GM19351 (cell line): ENCODE measurements at regions not wholly inside any gene's neighbourhood (a gene's known extent, or its start where the extent isn't known, plus 50 kb on each side); places are given as distances from the start of the nearest gene placed in this dataset.

Experiments used
- ATAC-seq: cut with Tn5 transposase; IDR thresholded peaks from one replicate; pipeline ENCODE4 v1.9.1; 2021; ENCODE audit warnings: mild to moderate bottlenecking, moderate library complexity; ENCODE audit not compliant: unreplicated experiment

DNA sequence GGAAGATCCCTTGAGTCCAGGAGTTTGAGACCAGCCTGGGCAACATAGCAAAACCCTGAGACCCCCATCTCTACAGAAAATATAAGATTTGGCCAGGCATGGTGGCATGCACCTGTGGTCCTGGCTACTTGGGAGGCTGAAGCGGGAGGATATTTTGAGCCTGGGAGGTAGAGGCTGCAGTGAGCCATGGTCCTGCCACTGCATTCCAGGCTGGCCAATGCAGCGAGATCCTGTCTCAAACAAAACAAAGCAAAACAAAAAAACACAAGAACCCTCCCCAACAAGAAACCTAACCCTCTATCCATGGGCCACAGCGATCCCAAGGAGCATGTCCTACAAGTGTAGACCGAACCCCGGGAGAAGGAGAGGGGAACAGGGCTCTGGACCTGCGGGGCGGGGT is 133.3 kb downstream of the MGAT5B start:
- no peak for ATAC-seq

DNA sequence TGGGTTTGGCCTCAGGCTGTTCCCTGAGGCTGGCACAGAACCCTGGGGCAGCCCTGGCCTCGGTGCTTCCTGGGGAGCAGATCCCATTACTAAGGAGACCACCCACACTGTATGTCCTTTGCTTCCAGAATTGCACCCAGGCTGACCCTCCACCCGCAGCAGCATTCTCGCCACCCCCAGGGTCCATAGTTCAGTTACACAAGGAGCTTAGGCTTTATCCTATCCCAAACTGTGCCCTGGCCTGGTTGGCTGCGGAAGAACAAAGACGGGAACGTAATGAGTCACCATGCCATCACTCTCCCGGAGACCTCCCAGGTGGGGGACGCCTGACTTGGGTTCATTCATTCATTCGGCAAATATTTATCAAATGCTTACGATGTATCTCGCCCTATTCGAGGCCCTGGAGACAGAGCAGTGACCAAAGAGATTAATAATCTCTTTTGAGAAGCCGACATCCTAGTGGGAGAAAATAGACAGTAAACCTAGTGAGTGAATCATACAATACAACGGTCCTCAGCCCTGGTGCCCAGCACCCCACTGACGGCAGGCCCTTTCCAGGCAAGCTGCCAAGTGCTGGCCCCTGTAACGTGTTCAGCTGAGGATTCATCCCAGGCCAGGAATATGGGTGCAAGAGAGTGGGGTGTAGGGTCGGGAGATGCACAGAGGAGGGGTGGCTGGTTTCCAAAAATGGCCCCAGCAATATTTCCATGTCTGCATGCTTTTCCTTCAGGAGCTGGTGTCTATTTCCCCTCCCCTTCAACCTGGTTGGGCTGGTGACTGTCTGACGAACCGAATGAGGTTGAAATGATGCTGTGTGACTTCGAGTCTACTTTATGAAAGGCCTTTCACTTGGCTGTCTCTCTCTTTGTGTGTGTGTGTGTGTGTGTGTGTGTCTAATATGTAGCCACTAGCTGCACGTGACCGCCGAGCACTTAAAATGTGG is 134.2 kb downstream of the MGAT5B start:
- no peak for ATAC-seq

DNA sequence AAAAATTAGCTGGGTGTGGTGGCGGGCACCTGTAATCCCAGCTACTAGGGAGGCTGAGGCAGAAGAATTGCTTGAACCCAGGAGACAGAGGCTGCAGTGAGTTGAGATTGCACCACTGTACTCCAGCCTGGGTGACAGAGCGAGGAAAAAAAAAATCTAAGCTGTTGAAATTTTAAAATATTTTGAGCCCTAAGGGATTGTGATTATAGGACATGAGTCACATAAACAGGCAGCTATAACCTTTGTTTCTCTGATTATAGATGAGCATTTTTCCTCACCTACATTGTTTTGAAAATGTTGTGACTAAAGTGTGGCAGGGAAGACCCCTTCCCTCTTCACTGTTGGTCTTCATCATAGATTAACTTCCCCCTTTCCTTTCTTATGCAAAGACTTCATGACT is 135.5 kb downstream of the MGAT5B start:
- no peak for ATAC-seq

DNA sequence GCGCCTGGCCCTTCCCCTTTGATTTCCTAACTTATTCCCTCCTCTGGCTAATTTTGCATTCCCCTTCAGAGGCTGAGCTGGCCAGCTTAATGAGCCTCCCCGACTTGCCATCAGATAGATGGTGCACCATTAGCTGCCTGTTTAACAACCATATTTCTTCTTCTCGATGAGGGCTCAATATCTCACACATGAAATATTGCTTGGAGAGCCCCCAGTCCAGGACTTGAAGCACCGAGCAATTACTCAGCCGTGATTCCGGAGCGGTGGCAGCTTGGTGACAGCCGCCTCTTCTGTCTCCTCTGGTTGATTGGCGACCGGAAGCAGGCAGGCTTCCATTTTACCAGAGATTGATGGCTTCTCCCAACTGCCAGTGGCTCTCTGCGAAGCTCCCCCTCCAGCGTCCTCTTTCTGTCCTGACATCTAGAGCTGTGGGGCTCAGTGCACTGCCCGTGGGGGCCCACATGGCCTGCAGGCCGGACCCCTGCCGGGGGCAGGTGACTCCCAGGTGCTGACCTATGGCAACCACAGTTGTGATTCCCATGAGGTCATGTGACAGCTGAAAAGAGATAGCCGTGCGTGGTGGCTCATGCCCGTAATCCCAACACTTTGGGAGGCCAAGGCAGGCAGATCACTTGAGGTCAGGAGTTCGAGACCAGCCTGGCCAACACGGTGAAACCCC is 133.7 kb upstream of the SEC14L1 start:
- no peak for ATAC-seq

DNA sequence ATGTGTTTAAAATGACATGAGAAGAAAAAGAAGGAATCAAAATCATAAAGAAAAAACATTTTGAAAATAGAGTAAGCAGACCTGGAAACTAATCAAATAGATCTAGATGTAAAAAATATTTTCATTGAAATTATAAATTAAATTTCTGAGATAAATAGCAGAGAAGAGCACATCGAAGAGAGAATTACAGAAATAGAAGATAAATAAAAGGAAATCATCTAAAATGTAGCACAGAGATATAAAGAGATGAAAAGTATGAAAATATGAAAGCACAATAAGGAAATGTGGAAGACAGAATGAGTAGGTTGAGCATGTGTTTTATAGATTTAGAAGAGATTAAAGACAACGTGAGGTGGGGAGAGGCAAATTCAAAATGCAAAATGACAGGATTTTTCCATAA is 130.9 kb upstream of the SEC14L1 start:
- no peak for ATAC-seq

DNA sequence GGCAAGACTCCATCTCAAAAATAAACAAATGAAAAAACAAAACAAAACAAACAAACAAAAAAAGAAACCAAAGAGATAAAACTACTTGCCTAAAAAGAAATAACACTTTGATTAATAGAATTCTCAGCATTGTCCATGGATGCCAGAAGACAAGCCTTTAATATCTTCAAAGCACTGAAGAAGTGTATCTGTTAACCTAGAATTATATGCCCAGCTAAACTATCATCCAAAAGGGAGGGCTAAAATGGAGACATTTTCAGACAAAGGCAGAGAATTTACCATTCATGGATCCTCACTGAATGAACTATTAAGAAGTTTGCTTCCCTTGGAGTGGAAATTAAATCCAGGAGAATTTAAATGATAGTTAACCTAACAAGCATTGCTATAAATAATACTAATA is 130.1 kb upstream of the SEC14L1 start:
- no peak for ATAC-seq

DNA sequence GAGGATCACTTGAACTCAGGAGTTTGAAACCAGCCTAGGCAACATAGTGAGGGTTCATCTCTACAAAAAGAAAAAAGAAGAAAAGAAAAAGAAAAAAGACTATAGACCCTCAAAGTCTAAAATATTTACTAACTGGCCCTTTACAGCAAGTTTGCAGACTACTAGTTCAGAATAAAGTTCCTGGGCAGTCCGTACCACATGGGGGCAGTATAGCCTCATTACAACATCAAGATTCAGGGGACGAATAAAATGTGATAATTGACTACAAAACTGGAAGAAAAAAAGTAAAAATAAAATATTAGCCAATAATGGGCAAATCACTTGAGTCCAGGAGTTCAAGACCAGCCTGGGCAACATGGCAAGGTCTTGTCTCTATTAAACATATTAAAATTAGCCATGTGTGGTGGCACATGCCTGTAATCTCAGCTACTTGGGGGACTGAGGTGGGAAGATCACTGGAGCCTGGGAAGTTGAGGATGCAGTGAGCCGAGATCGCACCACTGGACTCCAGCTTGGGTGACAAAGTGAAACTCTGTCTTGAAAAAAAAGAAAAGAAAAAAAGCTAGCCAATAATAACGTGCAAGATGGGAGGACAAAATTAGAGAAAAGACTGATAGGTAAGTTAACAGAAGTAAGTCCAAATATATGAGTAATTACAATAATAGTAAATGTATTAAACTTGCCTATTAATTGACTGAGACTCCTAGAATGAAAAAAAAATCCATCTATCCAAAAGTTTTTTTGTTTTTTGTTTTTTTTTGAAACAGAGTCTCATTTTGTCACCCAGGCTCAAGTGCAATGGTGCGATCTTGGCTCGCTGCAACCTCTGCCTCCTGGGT is 129.4 kb upstream of the SEC14L1 start:
- no peak for ATAC-seq

DNA sequence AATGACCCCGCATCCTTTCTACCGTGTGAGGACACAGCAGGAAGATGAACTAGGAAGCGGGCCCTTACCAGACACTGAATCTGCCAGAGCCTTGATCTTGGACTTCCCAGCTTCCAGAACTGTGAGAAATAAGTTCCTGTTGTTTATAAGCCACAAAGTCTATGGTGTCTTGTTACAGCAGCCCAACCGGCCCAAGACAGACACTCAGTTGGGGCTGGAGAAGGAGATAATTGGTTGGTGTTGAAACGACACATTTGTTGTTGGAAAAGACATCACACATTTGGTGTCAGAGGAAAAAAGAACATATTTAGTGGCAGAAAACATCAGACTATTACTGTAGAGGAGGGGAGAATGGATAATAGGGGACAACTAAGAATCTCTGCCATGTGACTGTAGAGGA is 122.3 kb upstream of the SEC14L1 start:
- ATAC-seq = no peak

DNA sequence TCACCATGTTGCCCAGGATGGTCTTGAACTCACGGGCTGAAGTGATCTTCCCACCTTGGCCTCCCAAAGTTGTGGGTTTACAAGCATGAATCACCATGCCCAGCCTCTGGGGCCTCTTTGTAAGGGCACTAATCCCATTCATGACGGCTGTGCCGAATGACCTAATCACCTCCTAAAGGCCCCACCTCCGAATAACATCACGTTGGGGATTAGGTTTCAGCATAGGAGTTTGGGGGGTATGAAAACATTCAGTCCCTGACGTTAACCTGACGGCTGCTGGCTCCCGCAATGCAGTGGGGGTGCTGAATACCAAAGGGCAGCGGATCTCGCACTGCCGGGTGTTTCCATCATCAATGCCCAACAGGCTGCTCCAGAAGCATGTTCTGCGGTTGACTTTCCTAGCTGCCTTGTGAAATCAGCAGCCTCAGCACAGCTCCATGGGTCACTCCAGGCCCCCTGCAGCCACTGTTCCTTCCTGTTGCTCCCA is 120.8 kb upstream of the SEC14L1 start:
- ATAC-seq = no peak

DNA sequence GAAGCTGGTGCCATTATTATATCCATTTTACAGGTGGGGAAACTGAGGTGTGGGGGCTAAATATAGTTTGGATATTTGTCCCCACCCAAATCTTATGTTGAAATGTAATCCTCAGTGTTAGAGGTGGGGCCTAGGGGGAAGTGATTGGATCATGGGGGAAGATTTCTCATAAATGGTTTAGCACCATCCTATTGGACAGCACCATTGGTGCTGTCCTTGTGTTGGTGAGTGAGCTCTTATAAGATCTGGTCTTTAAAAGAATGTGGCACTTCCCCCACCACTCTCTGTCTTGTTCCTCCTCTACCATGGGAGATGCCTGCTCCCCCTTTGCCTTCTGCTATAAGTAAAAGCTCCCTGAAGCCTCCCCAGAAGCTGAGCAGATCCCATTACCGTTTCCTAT is 119.8 kb upstream of the SEC14L1 start:
- ATAC-seq = no peak

DNA sequence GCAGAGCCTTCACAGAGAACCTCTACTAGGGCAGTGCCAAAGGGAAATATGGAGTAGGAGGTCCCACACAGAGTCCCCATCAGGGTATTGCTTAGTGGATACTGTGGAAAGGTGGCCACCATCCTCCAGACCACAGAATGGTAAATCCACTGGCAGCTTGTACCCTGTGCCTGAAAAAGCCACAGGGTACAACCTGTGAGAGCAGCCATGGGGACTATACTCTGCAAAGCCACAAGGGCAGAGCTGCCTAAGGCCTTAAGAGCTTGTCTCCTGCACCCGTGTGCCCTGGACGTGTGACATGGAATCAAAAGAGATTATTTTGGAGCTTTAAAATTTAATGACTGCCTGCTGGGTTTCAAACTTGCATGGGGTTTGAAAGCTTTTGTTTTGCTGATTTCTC is 118.0 kb upstream of the SEC14L1 start:
- ATAC-seq = no peak

DNA sequence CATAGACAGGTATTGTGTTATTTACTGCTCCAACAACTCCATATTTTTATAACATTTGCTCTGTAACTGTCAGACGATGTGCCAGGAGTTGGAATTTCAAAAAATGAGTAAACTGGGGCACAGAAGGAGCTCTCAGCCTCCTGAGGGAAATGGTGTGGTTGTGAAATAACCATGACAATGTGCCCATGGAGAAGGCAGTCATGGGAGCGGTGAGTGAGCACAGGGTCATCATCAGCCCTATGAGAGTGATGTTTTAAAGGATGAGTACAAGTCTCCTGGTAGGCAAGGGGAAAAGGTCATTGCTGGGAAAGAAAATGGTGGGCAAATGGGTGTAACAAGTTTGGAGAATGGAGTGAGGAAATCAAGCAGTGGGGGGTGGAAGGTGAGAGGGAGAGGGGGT is 115.0 kb upstream of the SEC14L1 start:
- ATAC-seq = no peak

DNA sequence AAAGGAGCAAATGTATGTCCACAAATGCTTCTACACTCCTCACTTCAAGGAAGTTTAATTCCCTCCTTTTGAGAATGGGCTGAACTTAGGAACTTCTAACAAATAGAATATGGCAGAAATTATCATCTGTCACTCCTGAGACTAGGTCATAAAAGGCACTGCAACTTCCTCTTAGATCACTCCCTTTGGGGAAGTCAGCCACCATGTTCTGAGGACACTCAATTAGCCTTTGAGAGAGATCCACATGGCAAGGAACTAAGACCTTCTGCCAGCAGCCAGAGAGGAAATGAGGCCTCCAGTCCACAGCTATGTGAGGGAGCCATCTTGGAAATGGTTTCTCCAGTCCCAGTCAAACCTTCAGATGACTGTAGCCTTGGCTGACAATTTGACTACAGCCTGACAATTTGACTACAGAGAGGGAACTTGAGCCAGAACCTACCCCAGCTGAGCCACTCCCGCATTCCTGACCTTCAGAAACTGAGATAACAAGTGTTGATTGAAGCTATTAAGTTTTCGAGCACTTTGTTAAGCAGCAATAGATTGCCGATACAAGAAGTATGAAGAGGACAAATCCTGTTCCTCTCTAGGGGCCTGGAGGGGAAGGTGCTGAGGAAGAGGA is 113.4 kb upstream of the SEC14L1 start:
- ATAC-seq = no peak

DNA sequence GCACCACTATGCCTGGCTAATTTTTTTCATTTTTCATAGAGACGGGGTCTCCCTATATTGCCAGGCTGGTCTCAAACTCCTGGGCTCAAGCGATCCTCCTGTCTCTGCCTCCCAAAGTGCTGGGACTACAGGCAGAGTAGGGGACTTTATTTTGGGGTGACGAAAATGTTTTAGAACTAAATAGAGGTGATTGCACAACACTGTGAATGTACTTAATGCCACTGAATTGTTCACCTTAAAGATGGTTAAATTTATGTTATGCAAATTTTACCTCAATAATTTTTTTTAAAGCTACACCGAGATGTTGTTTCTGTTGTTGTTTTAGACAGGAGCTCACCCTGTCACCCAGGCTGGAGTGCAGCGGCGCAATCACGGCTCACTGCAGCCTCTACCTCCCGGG is 111.9 kb upstream of the SEC14L1 start:
- no peak for ATAC-seq

DNA sequence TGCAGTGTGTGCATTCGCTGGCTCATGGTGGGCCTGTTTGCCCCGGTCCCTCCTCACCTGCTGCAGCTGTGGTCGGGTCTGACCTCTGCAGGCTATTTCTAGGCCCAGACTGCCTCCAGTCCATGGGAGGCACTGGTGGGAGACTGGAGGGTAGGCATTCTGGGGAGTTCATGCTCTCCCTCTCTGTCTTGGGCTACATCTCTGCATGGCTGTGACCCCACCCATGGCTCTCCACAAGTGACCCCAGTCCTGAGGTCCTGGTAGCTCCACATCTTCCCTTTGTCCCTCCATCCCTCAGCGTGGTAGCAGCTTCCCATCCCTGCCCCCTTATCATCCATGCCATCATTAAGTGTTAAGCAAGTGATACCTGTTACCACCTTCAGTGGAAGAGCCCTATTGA is 107.8 kb upstream of the SEC14L1 start:
- no peak for ATAC-seq

DNA sequence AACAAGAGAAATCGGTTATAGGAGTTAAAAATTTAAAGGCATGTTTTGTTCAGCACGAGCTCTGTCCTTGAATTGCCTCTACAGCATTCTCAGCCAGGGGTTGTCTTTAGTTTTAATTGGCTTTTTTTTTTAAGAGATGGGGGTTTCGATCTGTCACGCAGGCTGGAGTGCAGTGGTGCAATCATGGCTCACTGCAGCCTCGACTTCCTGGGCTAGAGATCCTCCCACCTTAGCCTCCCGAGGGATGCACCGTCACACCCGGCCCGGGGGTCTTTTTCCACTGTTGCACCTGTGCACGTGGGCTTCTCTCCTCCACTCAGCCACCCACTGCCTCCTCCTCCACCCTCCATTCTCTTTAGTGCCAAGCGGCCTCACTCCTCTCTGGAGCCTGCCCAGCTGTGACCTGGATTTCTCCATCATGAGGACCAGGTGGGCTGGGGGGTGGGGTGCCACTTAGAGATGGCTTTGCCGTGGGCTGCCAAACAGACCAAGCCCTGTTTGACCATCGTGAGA is 106.8 kb upstream of the SEC14L1 start:
- ATAC-seq = no peak

DNA sequence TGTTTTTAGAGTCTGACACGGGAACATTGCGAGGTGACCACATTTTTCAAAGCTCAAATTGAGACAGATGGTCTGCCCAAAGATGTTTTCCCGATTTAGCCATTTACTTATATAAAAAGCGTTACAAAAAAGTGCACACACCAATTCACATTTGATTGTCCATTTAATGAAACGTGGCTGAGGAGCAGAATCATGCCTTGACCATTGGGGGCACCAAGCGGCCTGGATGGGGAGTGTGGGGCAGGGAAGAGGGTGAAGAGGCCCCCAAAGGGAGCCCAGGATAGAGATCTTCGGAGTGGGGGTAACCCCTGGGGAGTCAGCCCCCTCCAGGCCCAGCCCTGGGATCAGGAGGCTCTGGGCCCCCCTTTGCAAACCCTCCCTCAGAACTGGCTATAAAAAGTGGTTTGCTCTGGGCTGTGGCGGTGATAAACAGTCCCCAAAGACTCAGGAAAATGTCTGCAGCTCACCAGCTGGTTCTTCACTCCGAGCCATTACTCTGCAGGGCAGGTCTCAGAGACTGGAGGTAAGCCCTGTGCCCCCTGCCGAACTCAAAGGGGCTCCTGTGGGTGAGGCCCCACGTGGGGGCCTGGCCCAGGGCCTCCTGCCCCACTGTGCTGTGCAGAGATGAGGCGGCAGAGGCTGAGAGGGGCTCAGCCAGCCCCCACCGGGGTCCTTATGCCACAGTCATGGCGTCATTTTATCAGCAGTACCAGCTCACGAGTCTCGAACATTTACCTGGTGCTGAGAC is 105.9 kb upstream of the SEC14L1 start:
- no peak for ATAC-seq

DNA sequence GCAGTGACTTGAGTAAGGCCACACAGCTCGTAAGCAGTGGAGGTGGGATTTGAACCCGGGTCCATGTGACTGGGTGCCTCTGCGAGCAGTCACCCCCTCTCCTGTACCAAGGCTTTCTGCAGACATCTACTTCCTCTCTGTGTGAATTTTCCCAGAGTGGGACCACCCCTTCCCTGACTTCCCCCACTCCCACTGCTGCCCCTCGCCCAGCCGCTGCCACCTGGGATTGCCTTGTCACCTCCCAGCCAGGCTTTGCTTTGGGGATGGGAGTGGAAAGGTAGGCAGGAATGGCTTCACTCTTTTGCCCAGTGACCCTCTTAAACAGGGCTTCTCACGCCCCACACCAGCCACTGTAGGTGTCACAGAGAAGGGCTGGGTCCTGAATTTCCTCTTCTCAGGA is 105.2 kb upstream of the SEC14L1 start:
- ATAC-seq = no peak

DNA sequence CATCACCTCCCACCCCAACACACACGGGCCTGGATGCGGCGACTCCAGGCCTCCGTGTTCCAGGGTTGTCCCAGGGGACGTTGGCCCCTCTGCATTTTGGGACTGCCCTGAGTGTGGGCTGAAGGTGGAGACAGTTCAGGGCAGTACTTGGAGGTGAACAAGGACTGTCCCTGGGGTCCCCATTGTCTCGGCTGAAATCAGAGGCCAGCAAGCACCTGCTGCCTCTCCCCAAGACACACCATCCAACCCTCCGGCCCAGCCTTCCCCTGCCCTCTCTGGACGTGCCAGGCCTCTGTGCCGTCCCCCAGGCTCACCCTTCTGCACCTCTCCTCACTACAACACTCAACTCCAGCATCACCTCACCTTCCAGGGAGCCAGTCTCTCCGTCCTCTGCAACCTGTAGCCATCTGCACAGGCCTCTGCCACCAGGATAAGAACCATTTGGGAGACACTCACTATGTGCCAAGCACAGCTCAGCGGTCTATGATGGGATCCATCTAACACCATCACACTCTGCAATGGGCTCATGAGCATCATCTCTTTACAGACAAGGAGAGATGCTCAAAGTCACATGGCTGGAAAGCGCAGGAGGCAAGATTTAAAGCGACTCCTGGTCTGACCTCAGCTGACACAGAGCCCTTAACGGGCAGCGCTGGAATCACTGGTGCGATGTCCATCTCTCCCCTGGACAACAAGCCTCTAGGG is 104.5 kb upstream of the SEC14L1 start:
- no peak for ATAC-seq
